SK-N-SH (cell line): ENCODE measurements at regions not wholly inside any gene's neighbourhood (a gene's known extent, or its start where the extent isn't known, plus 50 kb on each side); places are given as distances from the start of the nearest gene placed in this dataset.

ENCODE experiments used
- CTCF ChIA-PET: fragments of 300-600, 350-600 bp; formaldehyde crosslinking; extraction: SDS; loops from one replicate; lab custom pipeline; 2021; lab: Yijun Ruan, JAX
- POLR2A ChIA-PET: fragments of 350-600 bp; sonication (Branson Sonifier 250); formaldehyde crosslinking; extraction: SDS; loops from one replicate; lab custom pipeline; 2020; ENCODE audit warnings: antibody characterized with exemption, inconsistent platforms; lab: Yijun Ruan, JAX
- DNase-seq: peaks from one replicate; pipeline ENCODE4 v3.0.0; 2012
- H2AFZ ChIP-seq: fragments of 200-600 bp; sonication (generic); 2 replicates; pipeline ENCODE4 v1.8.1; 2016; ENCODE audit warnings: antibody characterized with exemption, mild to moderate bottlenecking, low read depth
- H3F3A ChIP-seq: fragments of 200-600 bp; sonication (generic); replicated peaks from 2 replicates; pipeline ENCODE3; 2016; ENCODE audit warnings: antibody characterized with exemption, mild to moderate bottlenecking; ENCODE audit not compliant: insufficient read depth
- H3K27ac ChIP-seq, 2 experiments: fragments of 200-500 bp in 1 of 2; fragments of 200-600 bp in 1 of 2; sonication (Bioruptor generic) in 1 of 2; sonication (generic), shearing (Covaris generic) in 1 of 2; 2 replicates each; pipeline versions ENCODE4 v1.5.1 to v1.6.1; 2014 to 2016; ENCODE audit warnings: low read depth in 2 of 2, inconsistent platforms in 1 of 2, low read length in 1 of 2, mild to moderate bottlenecking in 1 of 2, mixed read lengths in 1 of 2
- H3K27me3 ChIP-seq: fragments of 200-600 bp; sonication (generic), shearing (Covaris generic); 2 replicates; pipeline ENCODE4 v1.6.1; 2016; ENCODE audit warnings: mixed run types; ENCODE audit not compliant: insufficient read depth
- H3K36me3 ChIP-seq, 2 experiments: fragments of 200-500 bp in 1 of 2; fragments of 200-600 bp in 1 of 2; sonication (Bioruptor generic) in 1 of 2; sonication (generic) in 1 of 2; replicated peaks in 1 of 2; 2 replicates each; pipeline versions ENCODE3 to v1.5.1; 2014 to 2016; ENCODE audit warnings: low read length in 1 of 2, mild to moderate bottlenecking in 1 of 2; ENCODE audit not compliant: insufficient read depth in 2 of 2, control insufficient read depth in 1 of 2
- H3K4me1 ChIP-seq, 2 experiments: fragments of 200-500 bp in 1 of 2; fragments of 200-600 bp in 1 of 2; sonication (Bioruptor generic) in 1 of 2; sonication (generic), shearing (Covaris generic) in 1 of 2; 2 replicates each; pipeline versions ENCODE4 v1.5.1 to v1.6.1; 2014 to 2016; ENCODE audit warnings: low read depth in 1 of 2, low read length in 1 of 2, mixed run types in 1 of 2; ENCODE audit not compliant: insufficient read depth in 2 of 2, control insufficient read depth in 1 of 2
- H3K4me2 ChIP-seq: fragments of 200-600 bp; sonication (generic), shearing (Covaris generic); 2 replicates; pipeline ENCODE4 v1.6.1; 2017; ENCODE audit warnings: mixed run types
- H3K4me3 ChIP-seq, 2 experiments: fragments of 200-500 bp in 1 of 2; fragments of 200-600 bp in 1 of 2; sonication (Bioruptor generic) in 1 of 2; sonication (generic), shearing (Covaris generic) in 1 of 2; 2 replicates each; pipeline versions ENCODE4 v1.5.1 to v1.8.1; 2014 to 2016; ENCODE audit warnings: low read depth in 2 of 2, inconsistent platforms in 1 of 2, low read length in 1 of 2, mild to moderate bottlenecking in 1 of 2, mixed read lengths in 1 of 2, moderate library complexity in 1 of 2
- H3K79me2 ChIP-seq: fragments of 200-600 bp; sonication (generic); 2 replicates; pipeline ENCODE4 v1.8.1; 2017; ENCODE audit warnings: mild to moderate bottlenecking; ENCODE audit not compliant: insufficient read depth
- H3K9ac ChIP-seq: fragments of 200-600 bp; sonication (generic); 2 replicates; pipeline ENCODE4 v1.6.1; 2017; ENCODE audit warnings: mixed run types
- H3K9me2 ChIP-seq: fragments of 200-600 bp; sonication (generic); 2 replicates; pipeline ENCODE4 v1.6.1; 2017; ENCODE audit warnings: mixed run types
- H3K9me3 ChIP-seq: fragments of 200-600 bp; sonication (generic); 2 replicates; pipeline ENCODE4 v1.6.1; 2017; ENCODE audit warnings: mixed run types, mild to moderate bottlenecking, moderate library complexity
- H4K20me1 ChIP-seq: fragments of 200-600 bp; sonication (generic); 2 replicates; pipeline ENCODE4 v1.6.1; 2017; ENCODE audit warnings: mild to moderate bottlenecking, mixed run types; ENCODE audit not compliant: insufficient read depth
- CHD2 ChIP-seq: fragments of 150-350 bp; IDR thresholded peaks from 2 replicates; pipeline ENCODE4 v1.6.1; 2018; ENCODE audit warnings: low read length; ENCODE audit not compliant: partially characterized antibody
- CTCF ChIP-seq: fragments of 200-600 bp; sonication (generic); IDR thresholded peaks from 2 replicates; pipeline ENCODE4 v1.6.1; 2017; ENCODE audit warnings: antibody characterized with exemption, mild to moderate bottlenecking, moderate library complexity
- ELF1 ChIP-seq: IDR thresholded peaks from 2 replicates; pipeline ENCODE4 v1.4.0; 2012
- EP300 ChIP-seq, 2 experiments: IDR thresholded peaks; 2 replicates each; pipeline versions ENCODE4 v1.4.0 to v1.6.1; 2012; ENCODE audit warnings: borderline replicate concordance in 1 of 2, low read depth in 1 of 2, low read length in 1 of 2
- FOSL2 ChIP-seq: IDR thresholded peaks from 2 replicates; pipeline ENCODE4 v1.4.0; 2012; ENCODE audit warnings: low read depth, mild to moderate bottlenecking, moderate library complexity, borderline replicate concordance
- FOXJ3 ChIP-seq: sonication (generic); formaldehyde crosslinking; IDR thresholded peaks from 2 replicates; pipeline ENCODE4 v1.5.1; 2020; ENCODE audit warnings: mild to moderate bottlenecking, missing genetic modification reagents
- FOXM1 ChIP-seq: IDR thresholded peaks from 2 replicates; pipeline ENCODE4 v1.4.0; 2012; ENCODE audit warnings: low read depth, mild to moderate bottlenecking
- GABPA ChIP-seq: IDR thresholded peaks from 2 replicates; pipeline ENCODE4 v1.4.0; 2012; ENCODE audit warnings: low read depth, mild to moderate bottlenecking
- GATA2 ChIP-seq: sonication (generic); formaldehyde crosslinking; IDR thresholded peaks from 2 replicates; pipeline ENCODE4 v1.5.0; 2020; ENCODE audit warnings: mild to moderate bottlenecking, missing genetic modification reagents
- JUND ChIP-seq: IDR thresholded peaks from 2 replicates; pipeline ENCODE4 v1.4.0; 2012
- MAX ChIP-seq: IDR thresholded peaks from 2 replicates; pipeline ENCODE4 v1.4.0; 2012; ENCODE audit warnings: low read depth
- NFIC ChIP-seq: IDR thresholded peaks from 2 replicates; pipeline ENCODE4 v1.4.0; 2012; ENCODE audit warnings: borderline replicate concordance
- NRF1 ChIP-seq: IDR thresholded peaks from 2 replicates; pipeline ENCODE4 v1.6.1; 2012; ENCODE audit warnings: low read depth, mild to moderate bottlenecking, low read length
- PBX3 ChIP-seq: IDR thresholded peaks from 2 replicates; pipeline ENCODE4; 2012
- RAD21 ChIP-seq: IDR thresholded peaks from 2 replicates; pipeline ENCODE4 v1.6.1; 2012; ENCODE audit warnings: mild to moderate bottlenecking, low read length
- RFX5 ChIP-seq: IDR thresholded peaks from 2 replicates; pipeline ENCODE4 v1.6.1; 2012; ENCODE audit warnings: mild to moderate bottlenecking, improper control_type of control experiment, low read length
- RXRA ChIP-seq: IDR thresholded peaks from 2 replicates; pipeline ENCODE4 v1.4.0; 2012; ENCODE audit warnings: low read depth, mild to moderate bottlenecking, borderline replicate concordance
- SMC3 ChIP-seq: IDR thresholded peaks from 2 replicates; pipeline ENCODE4 v1.6.1; 2012; ENCODE audit warnings: low read depth, low read length, improper control_type of control experiment
- TCF12 ChIP-seq: IDR thresholded peaks from 2 replicates; pipeline ENCODE4 v1.4.0; 2012
- USF2 ChIP-seq: fragments of 150-350 bp; IDR thresholded peaks from 2 replicates; pipeline ENCODE4 v1.6.1; 2017; ENCODE audit warnings: antibody characterized with exemption, low read length, low read depth, borderline replicate concordance
- YY1 ChIP-seq: IDR thresholded peaks from 2 replicates; pipeline ENCODE4 v1.4.0; 2012; ENCODE audit warnings: low read depth, mild to moderate bottlenecking
- ZBTB33 ChIP-seq: IDR thresholded peaks from 2 replicates; pipeline ENCODE4 v1.4.0; 2012; ENCODE audit warnings: low read depth, borderline replicate concordance
- WGBS: methylation state at CpG from one replicate; pipeline ENCODE4 v1.1.6; 2017; ENCODE audit warnings: low lambda C conversion rate; 5-methylcytosine and 5-hydroxymethylcytosine counted together

- no peaks in the 10 kb centered on the region for H3K9me3 ChIP-seq
- WGBS = 64% methylated on average over 3 of the region's 3 CpGs
- no peaks in the 10 kb centered on the region for H3K79me2 ChIP-seq
- no peak overlapping the region for H2AFZ ChIP-seq
- no peaks in the 10 kb centered on the region for H3K9me2 ChIP-seq
- no peak overlapping the region for H3K4me3 ChIP-seq
- H3K27ac ChIP-seq = no peak overlapping the region
- CTCF ChIA-PET = interaction anchor here (1.1 to 1.2 kb wide), 2 partner anchors 36 to 343 kb away, joined by 4 read pairs; no protein-coding TSS in a partner anchor
- TF ChIP-seq YY1 (no peak), PBX3 (no peak), NFIC (no peak), USF2 (no peak), SMC3 (no peak), JUND (no peak), RAD21 (no peak), FOSL2 (no peak), CHD2 (no peak), GATA2 (no peak), RXRA (no peak), FOXJ3 (CRISPR knock-in tag) (no peak), GABPA (no peak)
- peaks cover 0 to 12% of the 10 kb centered on the region in 2 experiments; a peak in 2 of 4 replicates for H3K4me1 ChIP-seq
- no peak for DNase-seq
- no peaks in the 10 kb centered on the region for H3K27me3 ChIP-seq
- POLR2A ChIA-PET = no interaction called here
- H3F3A ChIP-seq = peaks cover 5% of the 10 kb centered on the region
- H3K36me3 ChIP-seq = no peaks in the 10 kb centered on the region
- no peak overlapping the region for H3K4me2 ChIP-seq
- no peaks in the 10 kb centered on the region for H4K20me1 ChIP-seq
- H3K9ac ChIP-seq = no peak overlapping the region
Observed at GRCh38 chr3:38994251-38994650, 57.5 kb downstream of the SCN11A start.

- Histone ChIP-seq H3K4me3 (no peak overlapping the region; a peak in 1 of 4 replicates), H3K9me3 (no peaks in the 10 kb centered on the region), H3K27ac (peak overlapping the region in 1 of 2 experiments; percentile 73; a peak in 2 of 4 replicates), H4K20me1 (no peaks in the 10 kb centered on the region), H2AFZ (peak overlapping the region; percentile 7; the same call in 1 of the 2 replicates), H3K79me2 (no peaks in the 10 kb centered on the region), H3K27me3 (no peaks in the 10 kb centered on the region), H3F3A (peaks cover 5% of the 10 kb centered on the region), H3K9ac (no peak overlapping the region), H3K4me2 (peak overlapping the region; percentile 30), H3K4me1 (peaks cover 0 to 12% of the 10 kb centered on the region in 2 experiments; a peak in 2 of 4 replicates), H3K9me2 (no peaks in the 10 kb centered on the region), H3K36me3 (no peaks in the 10 kb centered on the region)
- POLR2A ChIA-PET = no interaction called here
- CTCF ChIA-PET = interaction anchor here (1.0 to 3.4 kb wide), 3 partner anchors 8 to 149 kb away, joined by 3 to 18 read pairs (median 4); no protein-coding TSS in a partner anchor
- DNase-seq = no peak
- 23% methylated on average over 4 of the region's 4 CpGs for WGBS
- no peak for TF ChIP-seq FOXM1
- no peak for TF ChIP-seq USF2
- no peak for TF ChIP-seq NRF1
- peak; percentile 19; the same call in 1 of the 2 replicates for TF ChIP-seq ELF1
- no peak for TF ChIP-seq YY1
- TF ChIP-seq EP300 (IDR thresholded peaks at IDR 0.05; ENCODE audit: borderline replicate concordance in 1 of 2, low read depth in 1 of 2, low read length in 1 of 2) = peak in 1 of 2 experiments; percentile 75; a peak in 1 of 4 replicates
- no peak for TF ChIP-seq ZBTB33
- TF ChIP-seq CHD2 = no peak
- TF ChIP-seq RFX5 = no peak
- TF ChIP-seq MAX = no peak
- TF ChIP-seq TCF12 = peak; percentile 75
- no peak for TF ChIP-seq FOXJ3 (CRISPR knock-in tag)
- TF ChIP-seq JUND = peak; percentile 96
- TF ChIP-seq CTCF = 0 out of 2 replicates have a peak, but pooled peaks have one; percentile 16
Observed at GRCh38 chr3:38992117-38992760, 59.5 kb downstream of the SCN11A start.
